Left lobe of liver (tissue), 2 donors: ENCODE measurements at regions not wholly inside any gene's neighbourhood (a gene's known extent, or its start where the extent isn't known, plus 50 kb on each side); places are given as distances from the start of the nearest gene placed in this dataset.
"Not testable (repeated sequence)": the region's sequence is repeated elsewhere in the genome, so short reads cannot be mapped to it uniquely, and the experiment has no call there.

ENCODE experiments used
- ATAC-seq: fragments of 200-7000 bp; cut with Tn5 transposase; one replicate; pipeline ENCODE4 v1.9.1; 2020; ENCODE audit warnings: mild to moderate bottlenecking, moderate library complexity
- DNase-seq: peaks from one replicate; pipeline ENCODE4 v3.0.0-alpha.2; 2020; ENCODE audit warnings: low spot score
- donor health status: DM: no; HTN: no; CAD: no; lungs with moderate emphysema.
- donor health status: DM: no; HTN: yes; CAD: no.

DNA sequence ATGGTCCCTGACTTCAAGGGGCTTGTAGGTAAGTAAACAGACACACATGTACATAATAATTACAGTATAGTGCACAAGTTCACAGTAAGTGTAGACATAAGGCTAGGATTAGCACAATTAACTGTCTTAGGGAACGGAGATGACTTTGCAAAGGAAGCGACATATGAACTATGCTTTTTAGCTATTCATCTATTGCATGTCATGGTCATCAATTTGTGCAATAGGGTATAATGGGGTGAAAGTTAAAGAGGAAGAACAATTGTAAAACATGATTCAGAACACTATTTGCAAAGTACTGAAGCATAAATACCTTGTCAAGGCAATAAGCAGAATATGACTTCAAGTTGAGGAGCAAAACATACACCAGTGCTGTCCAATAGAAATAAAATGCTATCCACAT, 112.3 kb upstream of the SLC8A1 start:
- DNase-seq, result no peak
- no peak for ATAC-seq

DNA sequence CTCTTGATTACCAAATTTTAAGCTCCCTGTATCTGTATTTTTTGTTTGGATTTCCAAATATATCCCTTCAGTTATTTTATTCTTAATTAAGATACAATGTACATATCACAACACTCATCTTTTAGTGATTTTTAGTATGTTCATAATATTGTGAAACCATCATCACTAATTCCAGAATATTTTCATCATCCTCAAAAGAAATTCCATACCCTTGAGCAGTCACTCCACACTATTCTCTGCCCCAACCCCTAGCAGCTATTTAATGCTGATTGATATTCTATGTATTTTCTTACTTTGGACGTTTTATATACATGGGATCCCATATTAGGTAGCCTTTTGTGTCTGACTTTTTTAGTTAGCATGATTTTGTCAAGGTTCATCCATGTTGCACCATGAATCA, 127.4 kb upstream of the SLC8A1 start:
- ATAC-seq (no peak), DNase-seq (no peak)

DNA sequence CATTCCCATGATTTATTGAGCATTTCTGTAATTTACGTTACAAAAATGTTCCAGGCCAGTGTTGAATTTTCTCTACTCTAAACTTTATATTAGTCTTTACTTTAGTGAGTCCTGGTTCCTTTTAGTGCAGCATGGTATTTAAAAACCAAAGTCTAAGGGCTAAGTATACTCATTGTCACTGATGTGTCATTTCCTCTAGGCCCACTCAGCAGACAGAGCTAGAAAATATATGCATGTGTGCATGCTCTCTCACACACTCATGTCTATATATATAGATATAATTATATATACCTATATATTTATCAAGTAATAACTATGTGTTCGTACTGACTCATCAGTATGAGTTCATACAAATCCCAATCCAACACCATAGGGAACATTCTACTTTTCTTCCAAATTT, 132.5 kb upstream of the SLC8A1 start:
- ATAC-seq, result no peak

DNA sequence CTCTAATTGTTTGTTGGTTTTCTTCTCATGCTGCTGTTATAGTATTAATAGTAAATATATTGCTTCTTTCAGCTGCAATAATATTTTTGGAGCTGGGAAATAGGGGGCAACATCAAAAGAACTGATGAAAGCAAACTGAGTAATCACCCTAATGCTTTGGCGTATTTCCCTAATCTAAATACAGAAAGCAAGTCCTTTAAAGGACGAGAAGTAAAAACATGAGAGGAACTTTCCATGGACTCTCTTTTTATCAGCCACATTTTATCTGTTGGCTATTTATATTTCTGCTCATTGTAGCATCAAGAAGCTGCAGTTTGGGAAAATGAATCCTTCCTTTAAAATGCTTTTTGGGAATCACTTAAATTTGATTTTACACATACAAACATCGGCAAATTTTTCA, 139.9 kb upstream of the SLC8A1 start:
- DNase-seq (no peak), ATAC-seq (no peak)

More for the DNA sequence above, 132.5 kb upstream of the SLC8A1 start:
- no peak for DNase-seq

DNA sequence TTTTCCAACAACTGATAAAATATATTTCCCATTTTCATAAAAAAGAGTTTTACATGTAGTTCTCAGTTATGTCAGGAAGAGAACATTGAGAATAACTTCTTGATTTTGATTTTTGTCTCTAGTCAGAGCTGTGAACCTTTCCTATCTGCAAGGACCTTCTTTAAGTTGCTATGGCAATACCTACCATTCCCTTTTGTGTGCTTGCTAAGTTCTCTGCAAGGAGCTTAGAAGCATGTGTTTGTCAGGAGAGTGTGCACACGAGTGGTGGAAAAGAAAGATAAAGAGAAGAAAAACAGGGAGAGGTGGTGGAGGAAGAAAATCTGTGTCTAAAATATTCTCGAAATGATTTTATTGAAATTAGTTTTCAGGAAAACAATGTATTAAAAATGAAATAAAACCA, 140.3 kb upstream of the SLC8A1 start:
- ATAC-seq (no peak), DNase-seq (no peak)

DNA sequence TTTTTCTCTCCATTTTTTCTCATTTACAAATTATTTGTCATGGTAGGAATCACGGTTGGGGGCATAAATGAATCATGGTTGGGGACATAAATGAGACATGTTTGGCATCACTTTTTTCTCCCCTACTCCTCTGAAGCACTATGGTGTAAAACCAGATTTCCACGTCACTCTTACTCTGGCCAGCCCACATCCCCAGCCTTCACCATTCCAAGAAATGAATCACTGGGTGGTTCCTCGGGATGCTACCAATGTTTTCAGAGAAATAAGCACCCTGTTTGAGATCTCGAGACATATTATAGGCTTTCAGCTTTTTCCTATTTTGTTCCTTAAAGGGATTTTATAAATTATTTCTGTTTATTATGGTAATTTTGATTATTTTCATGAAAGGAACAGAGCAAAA, 155.0 kb upstream of the SLC8A1 start:
- DNase-seq, result no peak
- no peak for ATAC-seq

DNA sequence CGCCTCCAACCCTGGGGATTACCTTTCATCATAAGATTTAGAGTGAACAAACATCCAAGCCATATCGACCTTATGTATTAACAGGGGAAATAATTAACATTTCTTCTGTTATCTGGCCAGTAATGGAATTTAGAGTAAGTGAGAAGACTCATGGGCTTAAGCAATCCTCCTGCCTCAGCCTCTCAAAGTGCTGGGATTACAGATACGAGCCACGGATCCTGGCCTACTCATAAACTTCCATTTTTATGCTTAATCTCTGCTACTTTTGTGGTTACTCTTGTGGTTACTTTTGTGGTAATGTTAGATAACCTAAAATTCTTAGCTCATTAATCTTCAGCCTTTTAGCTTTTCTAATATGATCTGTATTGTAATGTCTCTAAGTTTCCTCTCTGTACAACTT, 159.3 kb upstream of the SLC8A1 start:
- DNase-seq, result no peak
- no peak for ATAC-seq

DNA sequence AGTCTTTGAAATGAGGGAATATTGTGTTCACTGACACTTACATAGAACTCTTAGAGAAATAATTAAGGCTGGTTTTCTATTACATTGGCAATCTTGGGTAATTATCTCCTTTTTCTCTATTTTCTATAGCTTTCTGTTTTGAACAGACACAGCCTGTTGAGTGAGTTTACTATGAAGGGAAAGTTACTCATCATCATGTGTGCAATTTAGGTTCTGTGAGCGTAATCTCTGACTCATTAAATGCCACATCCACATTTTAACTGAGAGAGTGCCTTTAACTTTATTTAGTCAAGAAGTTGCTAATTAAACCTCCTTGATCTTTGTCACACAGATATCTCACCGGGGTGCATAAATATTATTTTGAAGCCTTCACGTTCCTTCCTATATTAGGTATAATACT, 174.0 kb upstream of the SLC8A1 start:
- DNase-seq (no peak), ATAC-seq (no peak)

DNA sequence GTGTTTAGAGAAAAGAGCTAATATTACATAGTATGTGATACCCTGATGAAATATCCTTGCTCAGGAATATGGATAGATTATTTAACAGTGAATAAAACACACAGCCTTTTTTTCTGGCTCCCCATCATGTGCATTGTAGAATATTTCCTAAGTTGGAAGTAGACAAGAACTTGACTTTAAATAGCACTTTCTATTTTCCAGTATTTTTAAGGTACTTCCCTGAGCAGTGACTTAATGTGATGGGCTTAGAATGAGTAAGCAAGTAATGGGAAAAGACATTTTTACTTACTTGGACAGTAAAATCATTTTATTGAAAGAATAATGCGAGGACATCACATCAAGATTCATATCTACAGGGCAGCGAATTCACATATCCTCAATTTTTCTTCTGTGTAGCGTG, 176.7 kb upstream of the SLC8A1 start:
- ATAC-seq (no peak), DNase-seq (no peak)

DNA sequence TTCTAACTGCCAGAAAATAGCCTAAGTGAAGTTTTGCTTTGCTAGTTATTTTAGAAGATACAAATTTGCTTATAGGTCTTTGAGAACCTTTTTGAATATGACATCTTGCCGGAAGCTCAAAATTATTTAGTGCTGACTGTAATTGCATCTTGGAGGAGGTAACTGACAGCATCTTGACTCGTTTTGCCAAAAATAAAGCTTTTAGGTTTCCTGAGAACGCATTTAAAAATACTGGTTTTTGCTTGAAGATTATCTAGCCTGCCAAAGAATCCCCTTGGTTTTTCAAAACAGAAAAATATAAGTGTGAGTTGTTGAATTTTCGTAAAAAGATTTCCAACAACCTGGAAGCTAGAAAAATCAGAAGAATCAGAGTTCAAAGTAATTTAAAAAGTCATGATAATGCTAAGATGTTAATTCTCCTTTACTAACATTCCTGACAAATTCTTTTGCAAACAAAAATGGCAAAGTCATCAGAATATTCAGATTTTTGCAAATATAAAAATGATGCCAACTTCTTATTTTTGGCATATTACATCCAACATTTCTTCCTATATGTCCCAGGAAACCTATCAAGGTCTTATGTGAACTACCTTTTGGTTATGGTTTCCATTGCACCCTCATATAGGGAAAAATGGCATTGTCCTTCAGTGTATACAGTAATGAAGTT, 178.0 kb upstream of the SLC8A1 start:
- ATAC-seq (no peak), DNase-seq (no peak)

DNA sequence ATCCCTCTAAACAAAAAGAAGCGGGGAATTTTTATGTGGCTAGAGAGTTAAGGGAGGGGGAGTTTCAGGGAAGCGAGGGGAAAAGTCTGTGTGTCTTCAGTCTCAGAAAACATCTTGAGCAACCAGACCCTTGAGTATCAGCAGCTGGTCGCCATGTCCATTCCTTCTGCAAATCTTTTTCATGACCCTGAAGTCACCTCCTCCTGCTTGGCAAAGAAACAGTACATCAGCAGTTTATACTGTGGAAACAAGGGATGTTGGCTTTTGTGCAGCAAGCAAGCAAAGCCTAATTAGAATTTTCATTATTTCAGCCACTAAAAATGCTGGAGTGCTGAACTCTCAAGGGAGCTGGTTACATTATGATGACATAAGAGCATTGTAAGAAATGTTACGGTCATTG, 187.4 kb upstream of the SLC8A1 start:
- DNase-seq (no peak), ATAC-seq (no peak)

DNA sequence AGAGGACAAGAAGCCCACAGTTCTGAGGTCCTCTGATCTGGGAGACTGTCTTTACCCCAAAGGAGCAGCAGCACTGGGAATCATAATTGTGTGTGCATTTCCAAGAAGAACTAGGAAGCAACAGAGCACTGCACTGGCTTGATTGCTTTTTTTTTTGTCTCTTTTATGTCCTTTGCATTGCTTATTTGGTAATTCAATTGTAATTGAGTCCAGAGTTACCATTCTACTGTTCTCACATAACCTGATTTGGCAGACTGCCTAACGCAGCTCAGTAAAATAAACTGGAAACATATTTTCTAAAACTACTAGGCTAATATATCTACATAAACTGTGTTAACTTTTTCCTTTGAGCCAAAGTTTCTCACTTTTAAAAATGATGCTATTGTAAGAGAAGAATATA, 190.3 kb upstream of the SLC8A1 start:
- no peak for DNase-seq
- ATAC-seq, result no peak

DNA sequence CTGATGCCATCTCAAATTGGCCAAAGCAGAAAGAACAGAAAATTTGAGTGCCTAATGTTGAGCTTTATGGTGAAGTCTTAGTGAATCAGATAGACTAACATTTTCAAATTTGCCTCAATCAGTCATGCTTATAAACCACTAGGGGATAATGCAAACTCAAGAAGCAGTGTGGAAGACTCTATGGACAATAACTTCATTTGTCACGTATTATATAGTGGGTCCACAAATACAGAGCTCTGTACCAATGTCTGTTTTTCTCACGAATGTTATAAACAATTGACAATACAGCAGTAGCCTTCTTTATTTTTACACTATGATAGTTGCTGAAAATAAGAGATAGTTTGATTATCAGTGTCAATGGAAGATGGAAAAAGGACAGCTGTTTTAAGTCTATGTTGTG, 190.8 kb upstream of the SLC8A1 start:
- no peak for ATAC-seq

DNA sequence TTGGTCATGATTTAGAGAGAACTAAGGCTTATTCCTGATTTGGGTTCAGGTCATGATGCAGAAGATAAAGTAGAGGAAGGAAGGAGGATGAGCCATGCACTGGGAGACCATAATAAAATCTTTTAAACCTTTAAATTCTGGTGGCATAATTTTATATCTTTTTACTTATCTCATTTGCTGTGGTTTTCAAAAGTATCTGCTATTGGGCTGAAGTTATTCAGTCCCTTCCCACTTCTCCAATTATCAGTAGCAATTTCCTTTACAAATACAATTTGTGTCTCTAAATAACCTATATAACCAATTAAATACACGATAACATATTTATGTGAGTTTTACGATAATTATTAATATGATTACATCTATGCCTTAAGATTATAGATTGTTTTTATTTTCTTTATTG, 194.8 kb upstream of the SLC8A1 start:
- ATAC-seq (no peak), DNase-seq (no peak)

More for the DNA sequence above, 190.8 kb upstream of the SLC8A1 start:
- no peak for DNase-seq

DNA sequence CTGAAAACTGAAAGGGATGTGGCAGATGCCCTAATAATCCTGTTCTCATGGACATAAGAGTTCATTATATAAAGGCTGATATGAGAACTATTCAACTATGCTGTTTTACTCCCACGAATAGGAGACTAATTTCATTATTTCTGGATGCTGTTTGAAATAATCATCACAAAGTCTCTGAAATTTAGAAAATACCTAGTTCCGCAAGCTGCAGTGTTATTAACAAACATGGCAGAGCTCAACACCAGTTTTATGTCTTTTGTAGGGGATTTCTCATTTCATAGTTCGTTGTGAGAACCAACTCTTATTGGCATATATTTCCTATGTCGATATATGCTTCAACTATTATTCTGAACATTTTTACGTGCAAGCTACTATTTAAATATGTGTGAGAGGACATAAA, 200.3 kb upstream of the SLC8A1 start:
- ATAC-seq (no peak), DNase-seq (no peak)

DNA sequence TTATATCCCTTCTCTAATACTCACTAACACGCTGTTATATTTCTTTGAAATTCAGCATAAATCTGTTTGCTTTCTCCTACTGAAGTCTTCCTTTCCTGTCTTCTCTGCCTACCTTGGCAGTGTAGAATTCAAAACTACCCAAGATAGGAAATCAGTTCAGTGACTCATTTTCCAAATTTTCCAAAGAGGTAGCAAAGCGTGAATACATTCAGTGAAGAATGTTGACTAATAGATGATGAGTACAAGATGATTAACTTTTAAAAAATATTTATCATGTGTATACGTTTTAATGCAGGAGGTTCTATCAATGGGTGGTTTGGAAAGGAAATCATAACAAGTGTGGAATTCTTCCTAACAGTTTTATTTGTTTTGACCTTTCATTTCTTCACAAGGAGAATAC, 201.9 kb upstream of the SLC8A1 start:
- no peak for ATAC-seq
- DNase-seq, result no peak

DNA sequence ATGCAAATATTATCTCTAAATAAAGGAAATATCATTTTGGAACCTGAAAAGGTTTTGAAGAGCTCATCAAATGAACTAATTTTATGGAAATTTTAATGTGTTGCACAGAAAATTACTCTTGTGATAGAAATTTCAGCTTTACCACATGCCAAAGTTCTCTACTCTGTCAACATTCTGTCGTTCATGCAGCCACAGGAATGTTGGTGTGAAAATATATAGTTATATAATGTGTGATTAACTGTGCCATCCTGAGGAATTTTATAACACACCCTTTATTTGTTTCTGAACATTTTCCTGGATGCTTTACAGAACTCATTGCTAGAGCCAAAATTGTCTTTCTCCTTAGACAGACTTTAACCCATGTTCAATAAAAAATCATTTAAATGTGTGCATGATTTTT, 202.5 kb upstream of the SLC8A1 start:
- ATAC-seq (no peak), DNase-seq (no peak)

DNA sequence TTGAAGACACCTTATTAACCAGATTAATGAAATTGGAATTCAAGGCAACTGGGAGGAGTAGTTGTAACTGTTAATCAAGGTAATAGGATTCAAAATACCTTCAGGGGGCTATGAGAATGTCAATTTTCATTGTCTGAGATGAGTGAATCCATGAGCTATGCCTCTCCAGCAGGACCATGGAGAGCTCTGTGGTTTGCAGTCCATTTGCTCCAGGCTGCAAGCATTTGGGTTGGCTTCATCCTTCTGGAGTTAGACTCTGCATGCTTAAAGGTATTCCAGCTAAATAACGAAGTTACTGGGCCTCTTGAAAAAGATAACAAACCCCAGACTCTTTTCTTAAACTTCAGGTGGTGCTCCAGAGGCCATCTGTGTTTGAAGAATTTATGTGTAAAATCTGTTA, 207.1 kb upstream of the SLC8A1 start:
- ATAC-seq, result no peak
- no peak for DNase-seq

DNA sequence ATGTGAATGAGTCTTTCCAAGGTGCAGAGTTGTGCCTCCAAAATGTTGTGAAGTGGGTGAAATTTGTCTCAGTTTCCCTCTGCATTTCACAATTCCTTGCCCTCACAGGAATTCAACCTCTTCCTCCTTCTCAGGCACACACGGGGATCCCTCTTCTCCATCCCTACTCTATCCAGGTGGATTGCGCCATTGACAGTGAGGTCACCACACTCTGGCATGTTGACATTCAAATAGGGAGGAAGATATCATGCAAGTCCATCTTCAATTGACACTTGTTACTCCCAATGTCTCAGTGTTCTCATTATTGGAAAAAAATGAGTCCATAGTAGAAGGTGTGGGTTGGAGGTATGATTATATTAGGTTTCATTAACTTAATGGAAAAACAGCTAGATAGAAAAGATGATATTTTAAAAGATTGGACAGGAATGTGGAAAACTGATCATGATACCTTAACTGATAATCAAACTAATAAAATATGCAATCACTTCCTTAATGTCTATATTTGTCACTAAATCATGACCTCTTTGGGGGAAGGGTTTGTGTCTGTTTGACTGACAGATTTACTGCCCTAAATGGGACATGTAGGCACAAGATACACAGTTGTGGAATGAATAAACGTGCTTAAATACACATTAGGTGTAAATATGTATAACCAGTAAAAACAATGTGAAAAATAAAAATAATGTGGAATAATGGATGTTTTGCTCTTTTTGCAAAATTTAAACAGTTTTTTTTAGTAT, 213.8 kb upstream of the SLC8A1 start:
- DNase-seq, result no peak
- no peak for ATAC-seq

DNA sequence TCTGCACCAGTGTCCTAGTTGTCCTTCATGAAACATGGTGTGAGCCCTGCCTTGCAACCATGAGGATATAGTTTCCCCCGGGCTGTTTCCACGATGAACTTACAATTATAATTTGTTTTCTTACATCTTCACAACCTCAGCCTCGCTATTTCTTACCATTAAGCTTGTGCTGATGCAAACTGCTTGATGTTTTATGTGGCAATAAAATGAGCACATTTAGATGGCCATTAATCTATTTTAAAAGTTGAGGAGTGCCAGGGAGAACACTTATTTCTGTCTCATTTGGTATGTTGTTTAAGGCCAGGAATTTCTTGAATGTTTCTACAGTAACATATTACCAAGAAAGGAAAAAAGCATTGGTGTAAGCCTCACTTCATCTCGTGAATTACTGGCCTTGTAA, 214.5 kb upstream of the SLC8A1 start:
- ATAC-seq, result no peak
- no peak for DNase-seq

DNA sequence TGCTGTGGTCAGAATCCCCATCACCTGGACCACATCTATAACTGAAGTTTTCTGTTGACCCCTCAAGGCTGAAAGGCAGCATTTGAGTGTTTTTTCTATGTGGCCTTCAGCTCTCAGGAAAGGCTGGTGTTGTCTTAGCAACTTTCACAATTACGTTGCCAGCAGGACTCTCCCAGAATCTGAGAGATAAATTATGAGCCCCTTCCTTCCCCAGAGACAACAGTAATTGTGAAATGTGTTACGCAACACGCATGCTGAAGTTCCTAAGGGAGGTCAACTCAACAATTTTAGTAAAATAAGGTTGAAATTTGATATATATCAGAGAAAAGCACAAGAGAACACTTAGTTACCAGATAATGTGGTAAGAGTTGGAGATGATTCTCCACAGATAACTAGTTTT, 216.5 kb upstream of the SLC8A1 start:
- DNase-seq (no peak), ATAC-seq (no peak)

DNA sequence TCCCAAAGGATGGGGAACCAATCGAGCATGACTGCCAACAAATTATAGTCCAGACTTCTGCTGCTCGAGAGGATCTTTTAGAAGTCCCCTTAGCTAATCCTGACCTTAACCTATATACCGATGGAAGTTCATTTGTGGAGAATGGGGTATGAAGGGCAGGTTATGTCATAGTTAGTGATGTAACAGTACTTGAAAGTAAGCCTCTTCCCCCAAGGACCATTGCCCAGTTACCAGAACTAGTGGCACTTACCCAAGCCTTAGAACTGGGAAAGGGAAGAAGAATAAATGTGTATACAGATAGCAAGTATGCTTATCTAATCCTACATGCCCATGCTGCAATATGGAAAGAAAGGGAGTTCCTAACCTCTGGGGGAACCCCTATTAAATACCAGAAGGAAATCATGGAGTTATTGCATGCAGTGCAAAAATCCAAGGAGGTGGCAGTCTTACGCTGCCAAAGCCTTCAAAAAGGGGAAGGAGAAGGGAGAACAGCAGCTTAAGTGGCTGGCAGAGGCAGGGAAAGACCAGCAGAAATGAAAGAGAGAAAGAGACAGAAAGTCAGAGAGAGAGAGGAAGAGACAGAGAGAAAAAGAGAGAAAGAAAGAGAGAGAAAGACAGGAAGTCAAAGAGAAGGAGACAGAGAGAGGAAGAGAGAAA, 224.4 kb upstream of the SLC8A1 start:
- ATAC-seq, result not testable (repeated sequence)

More for the DNA sequence above, 224.4 kb upstream of the SLC8A1 start:
- not testable (repeated sequence) for DNase-seq
